ENCODE measurements at regions not wholly inside any gene's neighbourhood (a gene's known extent, or its start where the extent isn't known, plus 50 kb on each side); places are given as distances from the start of the nearest gene placed in this dataset.
"Not testable (repeated sequence)": the region's sequence is repeated elsewhere in the genome, so short reads cannot be mapped to it uniquely, and the experiment has no call there.

- H4K20me1 ChIP-seq (ENCODE audit: control insufficient read depth, insufficient read depth, low read depth, low read length) = no peaks in the 10 kb centered on the region
- no peak overlapping the region for H3K27ac ChIP-seq (ENCODE audit: low read depth, low read length)
- no peaks in the 10 kb centered on the region for H3K4me1 ChIP-seq (ENCODE audit: control insufficient read depth, low read length)
- no peak overlapping the region for H3K4me2 ChIP-seq (ENCODE audit: low read length)
- no peaks in the 10 kb centered on the region for H3K9me3 ChIP-seq (ENCODE audit: control insufficient read depth, insufficient read depth, low read length)
- H3F3A ChIP-seq (ENCODE audit: control insufficient read depth, insufficient read depth) = no peaks in the 10 kb centered on the region
- H3K4me3 ChIP-seq (ENCODE audit: low read length) = no peak overlapping the region
- H3K36me3 ChIP-seq (ENCODE audit: control insufficient read depth, low read length) = no peaks in the 10 kb centered on the region
- H3K79me2 ChIP-seq (ENCODE audit: control insufficient read depth, low read length) = no peaks in the 10 kb centered on the region
- H3K9me2 ChIP-seq (replicated peaks; ENCODE audit: control insufficient read depth, low read length) = no peaks in the 10 kb centered on the region
- no peaks in the 10 kb centered on the region for H3K27me3 ChIP-seq (ENCODE audit: control insufficient read depth, low read length)
- TF ChIP-seq EZH2phosphoT487 (IDR thresholded peaks at IDR 0.05; ENCODE audit: borderline replicate concordance, low read length) (no peak), CTCF (IDR thresholded peaks at IDR 0.05; ENCODE audit: low read depth, low read length, poor library complexity, severe bottlenecking) (no peak)
Observed at GRCh38 chr5:10891193-10891592, 130.2 kb upstream of the DAP start.

- no peaks in the 10 kb centered on the region for H3K4me1 ChIP-seq (ENCODE audit: control insufficient read depth, low read length)
- no peaks in the 10 kb centered on the region for H3K9me3 ChIP-seq (ENCODE audit: control insufficient read depth, insufficient read depth, low read length)
- TF ChIP-seq EZH2phosphoT487 (IDR thresholded peaks at IDR 0.05; ENCODE audit: borderline replicate concordance, low read length) (no peak), CTCF (IDR thresholded peaks at IDR 0.05; ENCODE audit: low read depth, low read length, poor library complexity, severe bottlenecking) (no peak)
- no peaks in the 10 kb centered on the region for H3K79me2 ChIP-seq (ENCODE audit: control insufficient read depth, low read length)
- no peak overlapping the region for H3K27ac ChIP-seq (ENCODE audit: low read depth, low read length)
- no peaks in the 10 kb centered on the region for H3F3A ChIP-seq (ENCODE audit: control insufficient read depth, insufficient read depth)
- H3K27me3 ChIP-seq (ENCODE audit: control insufficient read depth, low read length) = no peaks in the 10 kb centered on the region
- no peak overlapping the region for H3K4me3 ChIP-seq (ENCODE audit: low read length)
- no peaks in the 10 kb centered on the region for H3K36me3 ChIP-seq (ENCODE audit: control insufficient read depth, low read length)
- H4K20me1 ChIP-seq (ENCODE audit: control insufficient read depth, insufficient read depth, low read depth, low read length) = no peaks in the 10 kb centered on the region
- H3K9me2 ChIP-seq (replicated peaks; ENCODE audit: control insufficient read depth, low read length) = no peaks in the 10 kb centered on the region
- no peak overlapping the region for H3K4me2 ChIP-seq (ENCODE audit: low read length)
Observed at GRCh38 chr5:10886497-10886896, 125.5 kb upstream of the DAP start.

- H3K36me3 ChIP-seq (ENCODE audit: control insufficient read depth, low read length) = no peaks in the 10 kb centered on the region
- no peaks in the 10 kb centered on the region for H4K20me1 ChIP-seq (ENCODE audit: control insufficient read depth, insufficient read depth, low read depth, low read length)
- no peaks in the 10 kb centered on the region for H3K79me2 ChIP-seq (ENCODE audit: control insufficient read depth, low read length)
- no peak overlapping the region for H3K4me3 ChIP-seq (ENCODE audit: low read length)
- H3K9me2 ChIP-seq (replicated peaks; ENCODE audit: control insufficient read depth, low read length) = no peaks in the 10 kb centered on the region
- H3K4me2 ChIP-seq (ENCODE audit: low read length) = no peak overlapping the region
- TF ChIP-seq EZH2phosphoT487 (IDR thresholded peaks at IDR 0.05; ENCODE audit: borderline replicate concordance, low read length) (no peak), CTCF (IDR thresholded peaks at IDR 0.05; ENCODE audit: low read depth, low read length, poor library complexity, severe bottlenecking) (no peak)
- no peaks in the 10 kb centered on the region for H3K9me3 ChIP-seq (ENCODE audit: control insufficient read depth, insufficient read depth, low read length)
- no peak overlapping the region for H3K27ac ChIP-seq (ENCODE audit: low read depth, low read length)
- no peaks in the 10 kb centered on the region for H3F3A ChIP-seq (ENCODE audit: control insufficient read depth, insufficient read depth)
- H3K4me1 ChIP-seq (ENCODE audit: control insufficient read depth, low read length) = no peaks in the 10 kb centered on the region
- peaks cover 2% of the 10 kb centered on the region; the same call in 1 of the 2 replicates for H3K27me3 ChIP-seq (ENCODE audit: control insufficient read depth, low read length)
Observed at GRCh38 chr5:10885026-10885425, 124.0 kb upstream of the DAP start.

- not testable (repeated sequence) for H3K4me3 ChIP-seq (ENCODE audit: low read length); H3K36me3 ChIP-seq (ENCODE audit: control insufficient read depth, low read length); H4K20me1 ChIP-seq (ENCODE audit: control insufficient read depth, insufficient read depth, low read depth, low read length)
Observed at GRCh38 chr5:10883945-10884344, 122.9 kb upstream of the DAP start.

More at GRCh38 chr5:10883945-10884344, 122.9 kb upstream of the DAP start:
- not testable (repeated sequence) for H3K27ac ChIP-seq (ENCODE audit: low read depth, low read length); H3K4me2 ChIP-seq (ENCODE audit: low read length); H3K79me2 ChIP-seq (ENCODE audit: control insufficient read depth, low read length); H3K4me1 ChIP-seq (ENCODE audit: control insufficient read depth, low read length); H3K27me3 ChIP-seq (ENCODE audit: control insufficient read depth, low read length); H3K9me2 ChIP-seq (replicated peaks; ENCODE audit: control insufficient read depth, low read length); H3F3A ChIP-seq (ENCODE audit: control insufficient read depth, insufficient read depth); H3K9me3 ChIP-seq (ENCODE audit: control insufficient read depth, insufficient read depth, low read length)
